SK-N-SH (cell line): ENCODE measurements at regions not wholly inside any gene's neighbourhood (a gene's known extent, or its start where the extent isn't known, plus 50 kb on each side); places are given as distances from the start of the nearest gene placed in this dataset.

ENCODE experiments used
- CHD2 ChIP-seq: fragments of 150-350 bp; IDR thresholded peaks from 2 replicates; pipeline ENCODE4 v1.6.1; 2018; ENCODE audit warnings: low read length; ENCODE audit not compliant: partially characterized antibody
- CTCF ChIP-seq: fragments of 200-600 bp; sonication (generic); IDR thresholded peaks from 2 replicates; pipeline ENCODE4 v1.6.1; 2017; ENCODE audit warnings: antibody characterized with exemption, mild to moderate bottlenecking, moderate library complexity
- ELF1 ChIP-seq: IDR thresholded peaks from 2 replicates; pipeline ENCODE4 v1.4.0; 2012
- EZH2phosphoT487 ChIP-seq: fragments of 200-600 bp; sonication (generic); IDR thresholded peaks from 2 replicates; pipeline ENCODE4 v1.6.1; 2017; ENCODE audit warnings: low read depth, mixed run types, mild to moderate bottlenecking, antibody characterized with exemption, moderate library complexity, borderline replicate concordance
- GABPA ChIP-seq: IDR thresholded peaks from 2 replicates; pipeline ENCODE4 v1.4.0; 2012; ENCODE audit warnings: low read depth, mild to moderate bottlenecking
- GATA2 ChIP-seq: sonication (generic); formaldehyde crosslinking; IDR thresholded peaks from 2 replicates; pipeline ENCODE4 v1.5.0; 2020; ENCODE audit warnings: mild to moderate bottlenecking, missing genetic modification reagents
- MXI1 ChIP-seq: IDR thresholded peaks from 2 replicates; pipeline ENCODE4 v1.6.1; 2012; ENCODE audit warnings: mild to moderate bottlenecking, low read depth, low read length, improper control_type of control experiment
- NFIC ChIP-seq: IDR thresholded peaks from 2 replicates; pipeline ENCODE4 v1.4.0; 2012; ENCODE audit warnings: borderline replicate concordance
- POLR2AphosphoS5 ChIP-seq: IDR thresholded peaks from 2 replicates; pipeline ENCODE4 v1.6.1; 2012; ENCODE audit warnings: low read depth, low read length
- RCOR1 ChIP-seq: fragments of 150-350 bp; IDR thresholded peaks from 2 replicates; pipeline ENCODE4 v1.6.1; 2017; ENCODE audit warnings: antibody characterized with exemption, low read length
- SMC3 ChIP-seq: IDR thresholded peaks from 2 replicates; pipeline ENCODE4 v1.6.1; 2012; ENCODE audit warnings: low read depth, low read length, improper control_type of control experiment
- TAF1 ChIP-seq: IDR thresholded peaks from 2 replicates; pipeline ENCODE4 v1.6.1; 2012; ENCODE audit warnings: low read depth, mild to moderate bottlenecking, low read length, moderate library complexity, borderline replicate concordance
- TF ChIP-seq, protein P1 (sequence below): IDR thresholded peaks from 2 replicates; pipeline ENCODE4 v1.4.0; 2012; ENCODE audit warnings: low read depth

GRCh38 chr12:25708661-25709060 lies 155.6 kb upstream of the LMNTD1 start:
- TF ChIP-seq MXI1 (no peak), CTCF (no peak), GABPA (no peak), EZH2phosphoT487 (no peak), GATA2 (CRISPR knock-in tag) (no peak), SMC3 (no peak), POLR2AphosphoS5 (no peak), CHD2 (no peak), ELF1 (no peak), NFIC (no peak), RCOR1 (no peak), TAF1 (no peak)
- TF ChIP-seq, protein P1, sequence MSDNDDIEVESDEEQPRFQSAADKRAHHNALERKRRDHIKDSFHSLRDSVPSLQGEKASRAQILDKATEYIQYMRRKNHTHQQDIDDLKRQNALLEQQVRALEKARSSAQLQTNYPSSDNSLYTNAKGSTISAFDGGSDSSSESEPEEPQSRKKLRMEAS, result no peak
